ENCODE measurements at regions not wholly inside any gene's neighbourhood (a gene's known extent, or its start where the extent isn't known, plus 50 kb on each side); places are given as distances from the start of the nearest gene placed in this dataset.

GRCh38 chr2:41535575-41535974, 512.2 kb upstream of the PKDCC start:
- H3K4me3 ChIP-seq (ENCODE audit: control insufficient read depth, low read depth, low read length), result no peak overlapping the region
- TF ChIP-seq, protein P1, sequence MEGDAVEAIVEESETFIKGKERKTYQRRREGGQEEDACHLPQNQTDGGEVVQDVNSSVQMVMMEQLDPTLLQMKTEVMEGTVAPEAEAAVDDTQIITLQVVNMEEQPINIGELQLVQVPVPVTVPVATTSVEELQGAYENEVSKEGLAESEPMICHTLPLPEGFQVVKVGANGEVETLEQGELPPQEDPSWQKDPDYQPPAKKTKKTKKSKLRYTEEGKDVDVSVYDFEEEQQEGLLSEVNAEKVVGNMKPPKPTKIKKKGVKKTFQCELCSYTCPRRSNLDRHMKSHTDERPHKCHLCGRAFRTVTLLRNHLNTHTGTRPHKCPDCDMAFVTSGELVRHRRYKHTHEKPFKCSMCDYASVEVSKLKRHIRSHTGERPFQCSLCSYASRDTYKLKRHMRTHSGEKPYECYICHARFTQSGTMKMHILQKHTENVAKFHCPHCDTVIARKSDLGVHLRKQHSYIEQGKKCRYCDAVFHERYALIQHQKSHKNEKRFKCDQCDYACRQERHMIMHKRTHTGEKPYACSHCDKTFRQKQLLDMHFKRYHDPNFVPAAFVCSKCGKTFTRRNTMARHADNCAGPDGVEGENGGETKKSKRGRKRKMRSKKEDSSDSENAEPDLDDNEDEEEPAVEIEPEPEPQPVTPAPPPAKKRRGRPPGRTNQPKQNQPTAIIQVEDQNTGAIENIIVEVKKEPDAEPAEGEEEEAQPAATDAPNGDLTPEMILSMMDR (IDR thresholded peaks at IDR 0.05; ENCODE audit: control insufficient read depth, insufficient read depth, low read depth, low read length, missing control alignments), result no peak
- no peak for DNase-seq (ENCODE audit: low read depth)

DNA sequence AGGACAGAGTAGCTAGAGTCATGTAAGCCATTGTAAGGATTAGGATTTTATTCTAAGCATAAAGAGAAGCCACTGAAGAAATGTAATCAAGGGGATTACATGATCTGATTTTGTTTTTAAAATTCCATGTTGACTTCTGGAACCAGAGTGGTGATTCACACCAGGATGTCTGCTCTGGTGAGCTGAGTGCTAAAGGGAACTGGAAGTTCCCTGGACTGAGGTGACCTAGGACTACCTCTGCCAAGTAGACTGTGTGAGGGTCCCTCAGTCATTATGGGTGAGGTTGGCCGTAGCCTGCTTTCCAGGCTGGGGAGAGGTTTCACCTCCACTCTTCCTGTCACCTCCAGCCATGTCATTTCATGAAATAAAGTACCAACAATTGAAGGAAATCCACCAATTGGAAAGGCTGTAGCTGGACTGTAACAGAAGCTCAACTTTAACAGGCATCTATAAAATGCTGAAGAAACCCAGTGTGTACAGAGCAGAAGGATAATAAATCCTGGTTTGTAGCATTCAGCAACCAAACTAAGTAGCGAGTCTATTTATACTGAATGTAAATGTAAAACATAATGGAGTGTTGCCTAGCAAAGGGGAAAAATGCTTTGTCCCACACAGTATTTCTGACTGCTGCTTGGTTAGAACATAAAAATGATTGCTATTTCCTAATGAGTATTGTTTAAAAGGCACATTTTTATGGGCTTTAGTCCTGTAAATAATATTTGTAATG, 507.4 kb upstream of the PKDCC start:
- TF ChIP-seq, protein P1 (IDR thresholded peaks at IDR 0.05; ENCODE audit: control insufficient read depth, insufficient read depth, low read depth, low read length, missing control alignments), result no peak
- H3K4me3 ChIP-seq (ENCODE audit: control insufficient read depth, low read depth, low read length), result no peak overlapping the region
- no peak for DNase-seq (ENCODE audit: low read depth)

DNA sequence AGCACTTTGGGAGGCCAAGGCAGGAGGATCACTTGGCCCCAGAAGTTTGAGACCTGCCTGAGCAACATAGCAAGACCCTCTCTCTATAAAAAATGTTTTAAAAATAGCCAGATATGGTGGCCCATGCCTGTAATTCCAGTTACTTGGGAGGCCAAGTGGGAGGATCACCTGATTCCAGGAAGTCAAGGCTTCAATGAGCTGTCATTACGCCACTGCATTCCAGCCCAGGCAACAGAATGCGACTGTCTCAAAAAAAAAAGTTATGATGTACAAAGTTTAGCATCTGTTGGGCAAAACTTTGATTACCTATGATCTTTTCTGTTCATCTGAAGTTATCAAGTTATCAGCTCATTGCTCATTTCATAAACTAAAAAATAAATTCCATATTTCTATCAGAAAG, 504.1 kb upstream of the PKDCC start:
- TF ChIP-seq, protein P1 (IDR thresholded peaks at IDR 0.05; ENCODE audit: control insufficient read depth, insufficient read depth, low read depth, low read length, missing control alignments), result no peak

DNA sequence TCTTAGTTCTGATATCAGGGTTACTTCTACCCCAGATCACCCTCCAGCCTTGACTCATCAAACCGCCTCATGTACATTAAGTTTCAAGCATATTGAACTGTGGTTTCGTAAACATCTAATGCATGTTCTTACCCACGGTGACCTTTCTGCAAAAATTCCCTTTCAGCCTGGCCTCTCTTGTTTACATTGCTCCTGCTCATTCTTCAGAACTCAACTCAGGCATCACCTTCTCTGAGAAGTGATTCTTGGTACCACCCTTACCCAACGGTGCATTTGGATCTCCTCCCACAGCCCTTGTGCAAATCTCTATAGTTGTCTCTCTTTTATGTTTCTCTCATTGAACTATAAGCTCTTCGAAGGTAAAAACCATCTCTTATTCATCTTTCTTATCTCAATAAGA, 503.1 kb upstream of the PKDCC start:
- TF ChIP-seq, protein P1 (IDR thresholded peaks at IDR 0.05; ENCODE audit: control insufficient read depth, insufficient read depth, low read depth, low read length, missing control alignments), result no peak
- H3K4me3 ChIP-seq (ENCODE audit: control insufficient read depth, low read depth, low read length), result no peak overlapping the region
- DNase-seq (ENCODE audit: low read depth), result no peak

More for the DNA sequence above, 504.1 kb upstream of the PKDCC start:
- no peak for DNase-seq (ENCODE audit: low read depth)
- no peak overlapping the region for H3K4me3 ChIP-seq (ENCODE audit: control insufficient read depth, low read depth, low read length)

GRCh38 chr2:41546031-41546430, 501.8 kb upstream of the PKDCC start:
- H3K4me3 ChIP-seq (ENCODE audit: control insufficient read depth, low read depth, low read length), result no peak overlapping the region
- DNase-seq (ENCODE audit: low read depth), result no peak
- TF ChIP-seq, protein P1 (IDR thresholded peaks at IDR 0.05; ENCODE audit: control insufficient read depth, insufficient read depth, low read depth, low read length, missing control alignments), result no peak

DNA sequence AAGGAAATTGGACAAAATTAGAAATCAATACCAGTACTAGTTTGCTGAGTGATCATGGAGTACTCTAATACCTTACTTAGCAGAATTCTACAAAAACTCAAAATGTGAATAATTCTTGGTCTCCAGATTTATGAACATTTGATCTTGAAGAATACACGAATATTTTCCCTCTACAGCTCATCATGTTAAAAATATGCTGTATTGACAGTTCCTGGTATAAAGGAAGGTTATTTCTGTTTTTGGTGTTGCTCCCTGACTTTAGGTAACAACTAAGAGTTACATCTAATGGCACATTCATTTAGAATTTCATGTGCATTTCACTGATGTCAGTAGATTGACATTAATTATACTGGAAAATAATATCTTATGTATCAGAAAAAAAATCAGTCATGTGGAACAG, 479.2 kb upstream of the PKDCC start:
- H3K4me3 ChIP-seq (ENCODE audit: control insufficient read depth, low read depth, low read length), result no peak overlapping the region
- TF ChIP-seq, protein P1 (IDR thresholded peaks at IDR 0.05; ENCODE audit: control insufficient read depth, insufficient read depth, low read depth, low read length, missing control alignments), result no peak
- no peak for DNase-seq (ENCODE audit: low read depth)
